Gastrocnemius medialis (tissue), 4 donors: ENCODE measurements at regions not wholly inside any gene's neighbourhood (a gene's known extent, or its start where the extent isn't known, plus 50 kb on each side); places are given as distances from the start of the nearest gene placed in this dataset.

ENCODE experiments used
- ATAC-seq, 2 donors: fragments of 150-250 bp; one replicate each; pipeline ENCODE4 v1.9.1; 2016
- DNase-seq, 2 donors: peaks; one replicate each; pipeline ENCODE4 v3.0.0-alpha.2; 2019
- H3K27ac ChIP-seq, 4 donors: fragments of 200-600 bp; sonication (generic); 1 replicate in 1 of 4; 2 replicates in 3 of 4; pipeline ENCODE4 v1.5.1; 2016 to 2018; ENCODE audit warnings: mild to moderate bottlenecking in 2 of 4, moderate library complexity in 1 of 4
- H3K27me3 ChIP-seq, 3 donors: fragments of 200-600 bp; sonication (generic) in 2 of 3; 1 replicate in 1 of 3; 2 replicates in 2 of 3; pipeline versions ENCODE4 v1.5.1 to v1.6.0; 2016 to 2019; ENCODE audit warnings: mild to moderate bottlenecking in 1 of 3, moderate library complexity in 1 of 3
- H3K36me3 ChIP-seq, 2 donors: fragments of 200-600 bp; sonication (generic) in 1 of 2; one replicate each; pipeline ENCODE4 v1.5.1; 2017 to 2018
- H3K4me1 ChIP-seq, 2 donors: fragments of 200-600 bp; sonication (generic) in 1 of 2; one replicate each; pipeline ENCODE4 v1.5.1; 2016 to 2017; ENCODE audit warnings: mild to moderate bottlenecking in 2 of 2
- H3K4me3 ChIP-seq, 4 donors: fragments of 200-600 bp; sonication (generic) in 3 of 4; 1 replicate in 1 of 4; 2 replicates in 3 of 4; pipeline ENCODE4 v1.5.1; 2016 to 2019; ENCODE audit warnings: mild to moderate bottlenecking in 2 of 4
- H3K9me3 ChIP-seq, 3 donors: fragments of 200-600 bp; sonication (generic) in 2 of 3; 1 replicate in 1 of 3; 2 replicates in 2 of 3; pipeline ENCODE4 v1.5.1; 2016 to 2019
- POLR2A ChIP-seq, 2 donors: fragments of 450-650 bp; IDR thresholded peaks; one replicate each; pipeline ENCODE4 v1.6.1; 2017; ENCODE audit warnings: antibody characterized with exemption in 2 of 2, mild to moderate bottlenecking in 2 of 2, moderate library complexity in 2 of 2
- in situ Hi-C, 4 donors: fragments of 200-750 bp; cut with MboI; loops; one replicate each; pipeline versions ENCODE4 v1.15.0 to v1.8.0; 2017; ENCODE audit warnings: low sequenced_read_pairs in 4 of 4
- intact Hi-C: fragments of 100-400 bp; cut with DNase I; formaldehyde crosslinking; loops from one replicate; pipeline ENCODE4 v1.15.1; 2023; ENCODE audit warnings: low total_unique reads
- TF ChIP-seq, protein P1 (sequence below), 5 experiments: fragments of 450-650 bp in 3 of 5; fragments of 200-600 bp in 2 of 5; sonication (generic) in 2 of 5; IDR thresholded peaks in 4 of 5; conservative IDR thresholded peaks in 1 of 5; 1 replicate in 4 of 5; 2 replicates in 1 of 5; pipeline ENCODE4 v1.5.1; 2016 to 2019; ENCODE audit warnings: antibody characterized with exemption in 5 of 5, mild to moderate bottlenecking in 3 of 5, moderate library complexity in 3 of 5

DNA sequence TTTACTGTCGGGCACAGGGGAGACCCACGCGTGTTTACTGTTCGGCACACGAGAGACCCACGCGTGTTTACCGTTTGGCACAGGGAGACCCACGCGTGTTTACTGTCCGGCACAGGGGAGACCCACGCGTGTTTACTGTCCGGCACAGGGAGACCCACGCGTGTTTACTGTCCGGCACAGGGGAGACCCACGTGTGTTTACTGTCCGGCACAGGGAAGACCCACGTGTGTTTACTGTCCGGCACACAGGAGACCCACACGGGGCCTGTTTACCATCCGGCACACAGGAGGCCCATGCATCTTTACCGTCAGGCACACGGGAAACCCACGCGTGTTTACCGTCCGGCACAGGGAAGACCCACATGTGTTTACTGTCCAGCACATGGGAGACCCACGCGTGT lies 525.1 kb downstream of the BRD1 start:
- in situ Hi-C loops (no loop called here), intact Hi-C loops (no loop called here)
- TF ChIP-seq, protein P1, sequence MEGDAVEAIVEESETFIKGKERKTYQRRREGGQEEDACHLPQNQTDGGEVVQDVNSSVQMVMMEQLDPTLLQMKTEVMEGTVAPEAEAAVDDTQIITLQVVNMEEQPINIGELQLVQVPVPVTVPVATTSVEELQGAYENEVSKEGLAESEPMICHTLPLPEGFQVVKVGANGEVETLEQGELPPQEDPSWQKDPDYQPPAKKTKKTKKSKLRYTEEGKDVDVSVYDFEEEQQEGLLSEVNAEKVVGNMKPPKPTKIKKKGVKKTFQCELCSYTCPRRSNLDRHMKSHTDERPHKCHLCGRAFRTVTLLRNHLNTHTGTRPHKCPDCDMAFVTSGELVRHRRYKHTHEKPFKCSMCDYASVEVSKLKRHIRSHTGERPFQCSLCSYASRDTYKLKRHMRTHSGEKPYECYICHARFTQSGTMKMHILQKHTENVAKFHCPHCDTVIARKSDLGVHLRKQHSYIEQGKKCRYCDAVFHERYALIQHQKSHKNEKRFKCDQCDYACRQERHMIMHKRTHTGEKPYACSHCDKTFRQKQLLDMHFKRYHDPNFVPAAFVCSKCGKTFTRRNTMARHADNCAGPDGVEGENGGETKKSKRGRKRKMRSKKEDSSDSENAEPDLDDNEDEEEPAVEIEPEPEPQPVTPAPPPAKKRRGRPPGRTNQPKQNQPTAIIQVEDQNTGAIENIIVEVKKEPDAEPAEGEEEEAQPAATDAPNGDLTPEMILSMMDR (IDR thresholded peaks at IDR 0.05 in 4 of 5, conservative IDR thresholded peaks at IDR 0.05 in 1 of 5) = no peak
- TF ChIP-seq POLR2A (IDR thresholded peaks at IDR 0.05) = no peak
- DNase-seq (no peak), ATAC-seq (no peak)
- H3K36me3 ChIP-seq = no peaks in the 10 kb centered on the region
- no peaks in the 10 kb centered on the region for H3K9me3 ChIP-seq
- no peak overlapping the region for H3K27ac ChIP-seq
- H3K27me3 ChIP-seq = peaks cover 5 to 22% (median 7%) of the 10 kb centered on the region in 3 donors
- H3K4me3 ChIP-seq = no peak overlapping the region
- no peaks in the 10 kb centered on the region for H3K4me1 ChIP-seq

DNA sequence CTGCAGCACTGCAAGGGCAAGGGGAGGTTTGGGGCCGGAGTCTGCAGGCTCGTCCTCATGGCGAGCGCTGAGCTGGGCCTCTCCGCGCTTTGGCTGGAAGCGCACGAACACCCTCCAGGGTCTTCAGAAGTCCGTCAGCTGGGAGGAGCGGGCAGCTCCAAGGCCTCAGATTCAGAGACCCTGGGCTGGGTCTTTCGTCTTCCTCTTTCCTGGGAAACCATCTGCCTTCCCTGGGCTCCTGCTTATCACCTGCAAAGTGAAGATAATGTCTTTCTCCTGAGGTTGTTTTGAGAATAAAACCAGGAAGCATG lies 525.6 kb downstream of the BRD1 start:
- no peak overlapping the region for H3K27ac ChIP-seq
- intact Hi-C loops (no loop called here), in situ Hi-C loops (no loop called here)
- no peak overlapping the region for H3K4me3 ChIP-seq
- TF ChIP-seq, protein P1 (IDR thresholded peaks at IDR 0.05 in 4 of 5, conservative IDR thresholded peaks at IDR 0.05 in 1 of 5) = no peak
- TF ChIP-seq POLR2A (IDR thresholded peaks at IDR 0.05) = no peak
- ATAC-seq = no peak
- no peaks in the 10 kb centered on the region for H3K4me1 ChIP-seq
- no peaks in the 10 kb centered on the region for H3K9me3 ChIP-seq
- no peak for DNase-seq
- H3K36me3 ChIP-seq = no peaks in the 10 kb centered on the region
- peaks cover 2 to 22% (median 7%) of the 10 kb centered on the region in 3 donors for H3K27me3 ChIP-seq

DNA sequence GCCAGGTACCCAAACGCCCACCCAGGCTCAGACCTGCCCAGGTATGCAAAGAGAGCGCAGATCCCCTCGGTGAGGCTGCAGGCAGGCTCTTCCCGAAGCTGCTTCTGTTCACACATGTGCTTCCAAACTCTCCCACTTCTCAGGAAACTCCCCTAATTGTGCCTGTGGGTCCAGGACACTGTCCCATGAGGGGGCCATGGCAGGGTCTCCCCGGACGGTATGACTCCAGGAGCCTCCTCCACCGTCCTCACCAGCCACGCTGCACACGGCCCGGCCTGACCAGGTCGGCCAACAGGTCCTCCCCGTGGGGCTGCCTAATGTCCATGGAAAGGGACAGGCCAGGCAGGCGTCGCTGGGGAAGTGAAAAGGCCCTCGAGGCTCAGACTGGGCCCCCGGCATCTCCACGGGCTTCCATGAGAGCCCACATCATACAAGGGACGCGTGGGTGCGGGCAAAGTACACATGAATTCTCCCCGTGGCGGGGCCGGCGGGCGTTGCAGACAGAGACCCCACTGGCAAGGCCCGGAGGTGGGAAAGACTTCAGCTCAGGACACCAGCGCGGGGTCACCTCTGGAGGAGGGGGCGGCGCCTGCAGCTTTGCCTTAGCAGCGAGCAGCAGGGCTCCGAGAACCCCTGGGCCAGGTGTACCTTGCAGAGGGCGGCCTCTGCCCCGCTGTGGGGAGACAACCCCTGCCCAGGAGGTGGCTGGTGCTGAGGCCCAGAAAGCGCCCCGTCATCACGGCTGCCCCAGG lies 526.1 kb downstream of the BRD1 start:
- Histone ChIP-seq H3K27ac (no peak overlapping the region), H3K27me3 (peaks cover 2 to 22% (median 4%) of the 10 kb centered on the region in 3 donors), H3K9me3 (no peaks in the 10 kb centered on the region), H3K4me1 (no peaks in the 10 kb centered on the region), H3K4me3 (no peak overlapping the region), H3K36me3 (no peaks in the 10 kb centered on the region)
- intact Hi-C loops = no loop called here
- ATAC-seq (no peak), DNase-seq (no peak)
- TF ChIP-seq, protein P1 (IDR thresholded peaks at IDR 0.05 in 4 of 5, conservative IDR thresholded peaks at IDR 0.05 in 1 of 5) = no peak
- TF ChIP-seq POLR2A (IDR thresholded peaks at IDR 0.05) = no peak
- in situ Hi-C loops = no loop called here

DNA sequence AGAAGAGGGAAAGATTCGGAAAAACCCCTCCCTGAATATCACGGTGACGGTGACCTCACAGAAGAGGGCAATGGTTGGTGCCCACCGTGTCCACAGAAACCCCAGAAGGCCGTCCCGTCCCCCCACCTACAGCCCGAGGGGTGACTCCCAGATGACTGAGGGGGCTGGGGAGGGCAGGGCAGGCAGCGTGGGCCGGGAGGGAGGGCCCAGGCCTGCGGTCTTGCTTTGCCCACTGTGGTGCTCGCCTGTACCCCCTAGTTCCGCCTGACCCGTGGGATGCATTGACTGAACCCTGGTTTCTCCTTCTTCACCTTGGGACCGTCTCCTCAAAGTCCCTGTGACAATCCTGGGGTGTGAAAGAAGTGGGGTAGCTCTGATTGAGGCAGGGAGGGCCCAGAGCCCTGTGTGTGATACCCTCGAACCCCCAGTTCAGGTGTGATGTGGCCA lies 526.7 kb downstream of the BRD1 start:
- Histone ChIP-seq H3K27ac (no peak overlapping the region), H3K4me1 (no peaks in the 10 kb centered on the region), H3K27me3 (peaks cover 2 to 22% (median 4%) of the 10 kb centered on the region in 3 donors), H3K9me3 (no peaks in the 10 kb centered on the region), H3K36me3 (no peaks in the 10 kb centered on the region), H3K4me3 (no peak overlapping the region)
- DNase-seq (no peak), ATAC-seq (no peak)
- intact Hi-C loops (no loop called here), in situ Hi-C loops (no loop called here)
- TF ChIP-seq, protein P1 (IDR thresholded peaks at IDR 0.05 in 4 of 5, conservative IDR thresholded peaks at IDR 0.05 in 1 of 5) = no peak
- no peak for TF ChIP-seq POLR2A (IDR thresholded peaks at IDR 0.05)

DNA sequence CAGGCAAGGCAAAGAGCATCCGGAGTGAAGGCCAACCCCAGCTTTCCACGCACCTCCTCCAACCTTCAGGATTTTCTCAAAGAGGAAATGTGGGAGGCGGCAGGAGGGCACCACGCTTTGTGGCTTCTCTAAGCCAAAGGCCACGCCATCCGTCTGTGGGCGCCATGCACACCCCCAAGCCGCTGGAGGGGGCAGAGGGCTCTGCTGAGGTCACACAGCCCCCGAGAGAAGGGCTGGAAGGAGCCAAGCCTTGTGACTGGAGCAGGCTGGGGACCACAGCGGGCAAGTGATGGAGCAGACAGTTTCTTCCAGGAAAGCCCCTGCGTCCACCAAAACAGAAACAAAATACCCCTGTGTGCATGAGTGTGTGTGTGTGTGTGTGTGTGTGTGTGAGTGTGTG lies 527.4 kb downstream of the BRD1 start:
- TF ChIP-seq, protein P1 (IDR thresholded peaks at IDR 0.05 in 4 of 5, conservative IDR thresholded peaks at IDR 0.05 in 1 of 5) = no peak
- TF ChIP-seq POLR2A (IDR thresholded peaks at IDR 0.05) = no peak
- in situ Hi-C loops (no loop called here), intact Hi-C loops (no loop called here)
- no peaks in the 10 kb centered on the region for H3K9me3 ChIP-seq
- no peak overlapping the region for H3K27ac ChIP-seq
- DNase-seq (no peak), ATAC-seq (no peak)
- no peaks in the 10 kb centered on the region for H3K4me1 ChIP-seq
- H3K36me3 ChIP-seq = no peaks in the 10 kb centered on the region
- no peak overlapping the region for H3K4me3 ChIP-seq
- peaks cover 0 to 15% (median under 1%) of the 10 kb centered on the region in 3 donors for H3K27me3 ChIP-seq
